Activated CD4-positive, alpha-beta T cell treated with anti-CD3 and anti-CD28 coated beads for 1 hour (primary cell): ENCODE measurements at regions not wholly inside any gene's neighbourhood (a gene's known extent, or its start where the extent isn't known, plus 50 kb on each side); places are given as distances from the start of the nearest gene placed in this dataset.

ENCODE experiments used
- DNase-seq: peaks from one replicate; pipeline ENCODE4 v3.0.0-alpha.2; 2020

GRCh38 chr12:93106910-93107309 lies 177.8 kb upstream of the EEA1 start:
- no peak for DNase-seq

DNA sequence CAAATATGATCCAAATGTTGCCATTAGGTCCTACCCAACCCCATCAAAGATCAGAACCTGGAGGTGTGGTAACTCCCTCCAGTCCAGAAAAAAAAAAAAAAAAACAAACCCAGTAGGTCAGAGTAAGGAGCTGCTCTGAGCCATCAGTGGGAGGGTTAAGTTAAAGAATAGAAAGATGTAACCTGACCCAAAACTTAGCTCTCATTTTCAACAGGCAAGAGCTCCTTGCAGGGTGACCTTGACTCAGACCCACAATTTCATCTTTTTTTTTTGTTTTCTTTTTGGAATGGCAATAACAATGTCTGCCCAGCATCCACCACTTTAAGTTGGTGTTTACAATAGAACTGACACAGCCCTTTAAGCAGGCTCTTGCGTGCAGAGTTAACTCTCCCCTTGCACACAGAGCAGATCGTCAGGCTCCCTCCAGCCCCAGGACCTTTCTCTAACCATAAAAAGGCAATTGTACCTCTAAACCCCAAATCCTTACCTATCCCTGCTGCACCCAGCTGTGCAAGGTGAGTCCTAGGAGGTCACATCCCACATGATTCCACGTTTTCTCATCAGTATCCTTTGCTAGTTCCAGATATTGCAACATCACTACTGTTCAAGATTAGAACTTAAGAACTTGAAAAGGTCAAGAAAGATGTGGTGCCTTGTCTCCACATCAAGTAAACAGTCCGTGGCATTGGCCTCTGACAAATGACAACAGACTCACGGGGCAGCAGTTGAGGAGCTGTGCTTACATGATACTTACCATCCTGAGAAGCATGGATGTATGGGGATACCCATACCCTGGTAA lies 178.6 kb upstream of the EEA1 start:
- DNase-seq = no peak

- DNase-seq = no peak
Measured at GRCh38 chr12:93108985-93109384, 179.9 kb upstream of the EEA1 start.

DNA sequence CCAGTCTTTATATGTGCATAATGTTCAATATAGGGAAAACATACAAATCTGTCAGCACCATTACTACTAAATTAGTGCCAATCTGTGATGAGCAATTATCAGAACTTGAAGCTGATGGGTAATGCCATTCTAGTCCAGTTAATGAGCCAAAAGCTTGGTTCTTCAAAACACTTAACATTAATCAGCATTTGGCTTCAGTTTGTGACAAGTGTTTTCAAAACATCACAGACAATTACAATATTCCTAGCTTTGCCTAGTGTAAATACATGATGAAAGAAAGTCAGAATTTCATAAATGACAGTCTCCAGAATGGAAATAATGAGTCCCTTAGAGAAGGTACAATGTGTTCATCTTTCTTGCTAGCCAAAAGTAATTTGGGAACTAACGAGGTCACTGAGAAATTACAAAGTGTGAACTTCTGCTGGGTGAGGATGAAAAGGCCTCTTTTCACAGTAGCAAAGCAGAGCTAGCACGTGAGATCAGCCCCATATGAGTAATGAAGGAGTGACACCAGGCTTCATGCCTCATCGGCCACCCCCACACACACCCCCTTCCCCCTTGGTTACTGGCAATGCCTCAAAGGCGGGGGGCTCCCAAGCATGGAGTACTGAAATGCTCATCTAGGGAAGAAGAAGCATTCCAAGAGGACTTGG lies 180.6 kb upstream of the EEA1 start:
- DNase-seq = no peak

DNA sequence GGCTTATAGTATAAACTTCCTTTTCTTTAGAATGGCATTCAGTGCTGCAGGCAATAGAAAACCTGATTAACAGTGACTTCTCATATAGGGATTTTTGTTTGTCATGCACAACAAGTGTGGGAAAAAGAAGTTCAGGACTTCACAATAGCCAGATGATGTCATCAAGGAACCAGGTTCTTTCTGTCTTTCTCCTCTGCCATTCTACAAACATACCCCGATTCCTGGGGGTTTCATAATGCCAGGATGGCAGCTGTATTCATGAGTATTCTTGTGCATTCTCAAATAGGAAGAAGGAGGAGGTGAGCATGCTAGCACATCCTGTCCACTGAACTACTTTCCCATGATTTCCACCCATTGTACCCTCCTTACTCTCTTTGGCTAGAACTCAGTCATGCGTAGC lies 182.7 kb upstream of the EEA1 start:
- no peak for DNase-seq

DNA sequence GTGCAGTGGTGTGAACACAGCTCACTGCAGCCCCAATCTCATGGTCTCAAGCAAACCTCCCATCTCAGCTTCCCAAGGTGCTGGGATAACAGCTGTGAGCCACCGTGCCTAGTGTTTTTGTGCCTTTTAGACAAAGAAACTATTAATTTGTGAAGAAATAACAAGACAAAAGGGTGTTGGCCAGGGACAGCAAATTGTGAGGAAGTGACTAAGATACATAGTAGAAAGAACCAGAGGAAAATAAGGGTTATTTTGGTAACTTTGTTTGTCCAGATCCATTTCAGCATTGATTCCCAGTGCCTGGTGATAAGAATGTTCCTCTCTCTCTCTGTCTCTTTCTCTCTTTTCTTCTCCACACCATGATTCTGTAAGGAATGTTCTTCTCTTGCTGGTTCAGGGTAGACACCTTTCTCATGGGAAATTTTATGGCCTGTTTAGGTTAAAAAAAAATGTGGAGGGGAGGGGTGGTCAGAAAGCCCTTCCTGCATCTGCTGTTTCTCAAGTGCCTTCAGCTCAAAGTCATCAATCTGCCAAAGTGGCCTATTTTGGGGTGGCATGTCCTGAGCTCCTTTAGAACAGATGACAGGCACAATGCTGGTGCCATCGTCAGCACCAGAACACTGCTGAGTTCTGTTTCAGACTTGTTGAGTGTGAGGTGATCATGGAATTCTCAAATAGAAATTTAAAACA lies 184.4 kb upstream of the EEA1 start:
- no peak for DNase-seq

GRCh38 chr12:93115198-93115601 lies 186.1 kb upstream of the EEA1 start:
- DNase-seq = no peak

- no peak for DNase-seq
Measured at GRCh38 chr12:93115646-93116045, 186.6 kb upstream of the EEA1 start.

DNA sequence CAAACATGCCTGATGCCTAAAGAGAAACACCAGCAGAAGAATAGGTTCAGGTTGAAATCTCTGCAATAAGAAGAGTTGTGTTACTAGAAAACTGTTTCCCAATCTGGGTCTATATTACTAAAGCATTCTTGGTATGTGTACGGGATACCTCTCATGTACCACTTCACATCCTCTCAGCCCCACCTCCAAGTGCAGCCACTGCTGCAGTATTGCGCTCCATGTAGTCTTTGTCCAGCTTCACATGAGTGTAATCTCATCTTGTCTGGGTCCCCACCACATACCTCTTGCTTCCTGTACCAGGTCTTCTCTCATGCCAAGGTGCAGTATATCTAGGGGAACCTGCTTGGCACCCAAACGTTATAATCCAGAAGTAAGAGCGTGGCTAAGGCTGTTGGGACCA lies 187.5 kb upstream of the EEA1 start:
- no peak for DNase-seq

DNA sequence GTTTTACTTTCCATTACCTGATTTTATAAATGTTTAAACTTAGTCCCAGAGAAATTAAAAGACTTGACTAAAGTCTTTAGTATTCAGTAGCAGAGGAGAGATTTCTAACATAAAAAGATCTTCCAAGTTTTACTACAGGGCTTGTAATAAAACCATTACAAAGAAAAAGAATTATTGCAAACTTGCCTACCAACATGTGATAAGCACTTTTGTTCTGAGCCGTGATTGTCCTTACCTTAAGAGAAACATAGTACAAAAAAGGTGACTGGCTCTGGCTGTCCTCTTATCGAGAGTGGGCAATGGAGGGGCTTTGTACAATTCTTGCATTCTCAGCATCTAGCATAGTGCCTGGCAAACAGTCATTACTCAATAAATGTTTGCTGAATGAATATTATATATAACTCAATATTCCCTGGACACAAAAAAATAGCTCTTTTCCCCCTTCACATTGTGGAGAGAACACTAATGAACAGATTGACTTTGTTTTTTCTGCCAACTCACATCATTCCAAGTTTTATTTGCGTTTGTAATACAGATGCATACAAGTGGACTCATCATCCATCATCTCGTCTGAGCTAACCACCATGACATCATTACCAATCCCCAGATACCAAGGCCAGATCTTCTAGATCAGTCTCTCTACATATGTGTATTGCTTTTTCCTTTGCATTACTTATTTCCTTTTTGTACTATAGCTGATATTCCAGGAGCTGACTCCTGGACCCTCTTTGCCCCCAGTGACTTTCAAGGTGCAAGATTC lies 192.8 kb upstream of the EEA1 start:
- no peak for DNase-seq

DNA sequence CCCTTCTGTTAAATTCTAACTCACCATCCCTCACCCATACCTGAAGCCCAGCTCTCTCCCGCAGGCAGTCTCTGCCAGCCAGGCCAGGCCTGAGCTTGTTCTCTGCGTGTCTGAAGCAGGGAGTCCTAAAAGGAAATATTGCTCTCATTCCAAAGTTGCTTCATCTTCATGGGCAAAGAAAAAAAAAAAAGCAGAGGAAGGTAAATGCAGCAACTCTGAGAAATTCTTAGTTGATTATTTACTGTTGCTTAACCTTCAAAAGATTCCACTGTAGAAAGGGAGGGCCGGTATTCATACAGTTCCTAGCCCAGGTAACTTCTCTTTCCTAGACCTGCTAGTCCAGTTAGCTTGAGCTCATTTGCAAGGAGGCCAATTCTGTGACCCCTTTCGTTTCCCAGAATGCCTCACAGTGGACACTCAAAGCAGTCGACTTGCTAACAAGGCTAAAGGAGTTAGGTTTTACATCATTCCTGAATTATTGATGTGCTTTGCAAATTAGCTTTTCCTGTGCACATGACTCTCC lies 193.5 kb upstream of the EEA1 start:
- no peak for DNase-seq

GRCh38 chr12:93125126-93125525 lies 196.0 kb upstream of the EEA1 start:
- DNase-seq = no peak

- no peak for DNase-seq
Measured at GRCh38 chr12:93126069-93126474, 197.0 kb upstream of the EEA1 start.

GRCh38 chr12:93127107-93127560 lies 198.0 kb upstream of the EEA1 start:
- DNase-seq = no peak

DNA sequence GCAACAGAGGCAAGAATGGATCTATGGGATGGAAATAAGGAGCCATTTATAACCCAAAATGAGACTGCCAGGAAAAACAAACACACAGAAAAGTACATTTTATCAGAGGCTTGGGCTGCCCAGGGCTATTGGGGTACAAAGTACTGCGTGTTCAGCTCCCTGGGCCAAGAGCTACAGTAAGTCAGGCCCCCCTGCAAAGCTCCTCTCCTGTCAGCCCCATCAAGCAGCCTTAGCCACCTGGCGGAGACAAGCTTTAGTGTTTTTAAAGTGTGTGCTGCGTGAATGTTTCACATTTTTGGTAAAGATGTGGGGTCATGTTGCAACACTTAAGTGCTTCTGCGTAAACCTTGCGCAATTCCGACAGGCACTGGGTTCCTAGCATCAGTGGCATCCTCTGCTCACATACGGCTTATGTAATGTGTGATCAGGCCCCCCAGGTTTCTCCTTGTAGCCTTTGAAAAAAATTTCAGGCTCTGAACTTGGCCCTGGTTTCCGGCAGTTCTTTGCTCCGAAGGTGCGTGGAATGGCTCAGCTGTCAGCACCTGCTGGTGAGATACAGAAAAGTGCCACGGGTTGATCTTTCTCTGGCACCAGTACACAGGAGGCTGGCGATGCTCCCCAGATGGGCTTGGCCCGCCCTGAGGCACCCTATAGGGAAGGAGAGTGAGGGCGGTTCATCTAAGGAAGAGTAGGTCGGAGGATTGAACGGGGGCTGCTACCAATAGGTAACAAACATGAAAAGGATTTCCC lies 198.7 kb upstream of the EEA1 start:
- no peak for DNase-seq

DNA sequence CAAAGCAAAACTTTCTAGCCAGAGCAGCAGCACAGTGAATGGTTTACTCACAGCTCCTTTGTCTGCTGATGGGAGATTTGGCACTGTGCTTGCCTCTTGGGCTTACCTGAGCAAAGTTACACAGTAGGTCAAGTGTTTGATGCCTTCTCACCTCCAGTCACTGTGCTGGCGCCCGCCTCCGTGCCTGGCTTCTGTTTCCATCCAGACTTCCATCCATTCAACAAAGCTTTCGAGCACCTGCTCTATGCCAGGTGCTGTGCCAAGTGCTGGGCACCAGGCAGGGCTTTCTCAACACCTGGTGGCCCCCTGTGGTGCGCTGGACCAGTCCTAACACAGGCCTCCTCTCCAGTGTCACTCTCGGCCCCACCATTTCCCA lies 199.2 kb upstream of the EEA1 start:
- DNase-seq = no peak

- no peak for DNase-seq
Measured at GRCh38 chr12:93130366-93131054, 201.4 kb upstream of the EEA1 start.

- DNase-seq = no peak
Measured at GRCh38 chr12:93133361-93133760, 204.3 kb upstream of the EEA1 start.

GRCh38 chr12:93134175-93134890 lies 205.2 kb upstream of the EEA1 start:
- DNase-seq = no peak

- DNase-seq = no peak
Measured at GRCh38 chr12:93134893-93135285, 205.8 kb upstream of the EEA1 start.
